OCI-LY1 (cell line): ENCODE measurements at regions not wholly inside any gene's neighbourhood (a gene's known extent, or its start where the extent isn't known, plus 50 kb on each side); places are given as distances from the start of the nearest gene placed in this dataset.

Experiments used
- EZH2 ChIP-seq: fragments of 200-600 bp; sonication (generic), shearing (Covaris generic); IDR thresholded peaks from 2 replicates; pipeline ENCODE4 v1.8.0; 2017; ENCODE audit warnings: borderline replicate concordance, mixed run types, mild to moderate bottlenecking, antibody characterized with exemption, low read length, moderate library complexity, mixed read lengths
- TF ChIP-seq, protein P1 (sequence below): fragments of 200-600 bp; sonication (generic), shearing (Covaris generic); IDR thresholded peaks from 2 replicates; pipeline ENCODE4 v1.5.1; 2017; ENCODE audit warnings: mild to moderate bottlenecking, antibody characterized with exemption, low read length, moderate library complexity, mixed read lengths

GRCh38 chr2:237196409-237196808, 110.7 kb downstream of the COPS8 start:
- TF ChIP-seq, protein P1, sequence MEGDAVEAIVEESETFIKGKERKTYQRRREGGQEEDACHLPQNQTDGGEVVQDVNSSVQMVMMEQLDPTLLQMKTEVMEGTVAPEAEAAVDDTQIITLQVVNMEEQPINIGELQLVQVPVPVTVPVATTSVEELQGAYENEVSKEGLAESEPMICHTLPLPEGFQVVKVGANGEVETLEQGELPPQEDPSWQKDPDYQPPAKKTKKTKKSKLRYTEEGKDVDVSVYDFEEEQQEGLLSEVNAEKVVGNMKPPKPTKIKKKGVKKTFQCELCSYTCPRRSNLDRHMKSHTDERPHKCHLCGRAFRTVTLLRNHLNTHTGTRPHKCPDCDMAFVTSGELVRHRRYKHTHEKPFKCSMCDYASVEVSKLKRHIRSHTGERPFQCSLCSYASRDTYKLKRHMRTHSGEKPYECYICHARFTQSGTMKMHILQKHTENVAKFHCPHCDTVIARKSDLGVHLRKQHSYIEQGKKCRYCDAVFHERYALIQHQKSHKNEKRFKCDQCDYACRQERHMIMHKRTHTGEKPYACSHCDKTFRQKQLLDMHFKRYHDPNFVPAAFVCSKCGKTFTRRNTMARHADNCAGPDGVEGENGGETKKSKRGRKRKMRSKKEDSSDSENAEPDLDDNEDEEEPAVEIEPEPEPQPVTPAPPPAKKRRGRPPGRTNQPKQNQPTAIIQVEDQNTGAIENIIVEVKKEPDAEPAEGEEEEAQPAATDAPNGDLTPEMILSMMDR = no peak
- TF ChIP-seq EZH2 = no peak
